ENCODE measurements at regions not wholly inside any gene's neighbourhood (a gene's known extent, or its start where the extent isn't known, plus 50 kb on each side); places are given as distances from the start of the nearest gene placed in this dataset.

DNA sequence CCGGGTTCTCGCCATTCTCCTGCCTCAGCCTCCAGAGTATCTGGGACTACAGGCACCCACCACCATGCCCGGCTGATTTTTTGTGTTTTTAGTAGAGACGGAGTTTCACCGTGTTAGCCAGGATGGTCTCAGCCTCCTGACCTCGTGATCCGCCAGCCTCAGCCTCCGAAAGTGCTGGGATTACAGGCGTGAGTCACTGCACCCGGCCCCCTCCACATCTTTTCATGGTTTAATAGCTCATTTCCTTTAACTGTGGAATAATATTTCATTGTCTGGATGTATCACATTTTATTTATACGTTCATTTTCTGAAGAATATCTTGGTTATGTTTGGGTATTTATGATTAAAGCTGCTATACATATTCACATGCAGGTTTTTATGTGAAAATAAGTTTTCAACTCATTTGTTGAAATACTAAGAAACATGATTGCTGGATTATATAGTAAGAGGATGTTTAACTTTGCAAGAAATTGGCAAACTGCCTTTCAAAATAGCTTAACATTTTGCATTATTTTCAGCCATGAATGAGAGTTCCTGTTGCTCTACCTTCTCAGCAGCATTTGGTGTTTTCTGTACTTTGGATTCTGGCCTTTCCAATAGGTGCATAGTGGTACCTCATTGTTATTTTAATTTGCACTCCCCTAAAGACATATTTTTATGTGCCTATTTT is 591.9 kb downstream of the TECRL start:
- no peaks in the 10 kb centered on the region for H3K27me3 ChIP-seq
- H3K9me3 ChIP-seq: no peaks in the 10 kb centered on the region
- H3K4me1 ChIP-seq: no peaks in the 10 kb centered on the region
- H3K4me3 ChIP-seq: no peak overlapping the region
- DNase-seq: no peak
- TF ChIP-seq, protein P1, sequence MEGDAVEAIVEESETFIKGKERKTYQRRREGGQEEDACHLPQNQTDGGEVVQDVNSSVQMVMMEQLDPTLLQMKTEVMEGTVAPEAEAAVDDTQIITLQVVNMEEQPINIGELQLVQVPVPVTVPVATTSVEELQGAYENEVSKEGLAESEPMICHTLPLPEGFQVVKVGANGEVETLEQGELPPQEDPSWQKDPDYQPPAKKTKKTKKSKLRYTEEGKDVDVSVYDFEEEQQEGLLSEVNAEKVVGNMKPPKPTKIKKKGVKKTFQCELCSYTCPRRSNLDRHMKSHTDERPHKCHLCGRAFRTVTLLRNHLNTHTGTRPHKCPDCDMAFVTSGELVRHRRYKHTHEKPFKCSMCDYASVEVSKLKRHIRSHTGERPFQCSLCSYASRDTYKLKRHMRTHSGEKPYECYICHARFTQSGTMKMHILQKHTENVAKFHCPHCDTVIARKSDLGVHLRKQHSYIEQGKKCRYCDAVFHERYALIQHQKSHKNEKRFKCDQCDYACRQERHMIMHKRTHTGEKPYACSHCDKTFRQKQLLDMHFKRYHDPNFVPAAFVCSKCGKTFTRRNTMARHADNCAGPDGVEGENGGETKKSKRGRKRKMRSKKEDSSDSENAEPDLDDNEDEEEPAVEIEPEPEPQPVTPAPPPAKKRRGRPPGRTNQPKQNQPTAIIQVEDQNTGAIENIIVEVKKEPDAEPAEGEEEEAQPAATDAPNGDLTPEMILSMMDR (IDR thresholded peaks at IDR 0.05): no peak
- no peak for TF ChIP-seq POLR2A (IDR thresholded peaks at IDR 0.05)
- no peak overlapping the region for H3K27ac ChIP-seq
- no peaks in the 10 kb centered on the region for H3K36me3 ChIP-seq
- intact Hi-C loops (cut with DNase I; ENCODE audit: low total_unique reads): no loop called here

DNA sequence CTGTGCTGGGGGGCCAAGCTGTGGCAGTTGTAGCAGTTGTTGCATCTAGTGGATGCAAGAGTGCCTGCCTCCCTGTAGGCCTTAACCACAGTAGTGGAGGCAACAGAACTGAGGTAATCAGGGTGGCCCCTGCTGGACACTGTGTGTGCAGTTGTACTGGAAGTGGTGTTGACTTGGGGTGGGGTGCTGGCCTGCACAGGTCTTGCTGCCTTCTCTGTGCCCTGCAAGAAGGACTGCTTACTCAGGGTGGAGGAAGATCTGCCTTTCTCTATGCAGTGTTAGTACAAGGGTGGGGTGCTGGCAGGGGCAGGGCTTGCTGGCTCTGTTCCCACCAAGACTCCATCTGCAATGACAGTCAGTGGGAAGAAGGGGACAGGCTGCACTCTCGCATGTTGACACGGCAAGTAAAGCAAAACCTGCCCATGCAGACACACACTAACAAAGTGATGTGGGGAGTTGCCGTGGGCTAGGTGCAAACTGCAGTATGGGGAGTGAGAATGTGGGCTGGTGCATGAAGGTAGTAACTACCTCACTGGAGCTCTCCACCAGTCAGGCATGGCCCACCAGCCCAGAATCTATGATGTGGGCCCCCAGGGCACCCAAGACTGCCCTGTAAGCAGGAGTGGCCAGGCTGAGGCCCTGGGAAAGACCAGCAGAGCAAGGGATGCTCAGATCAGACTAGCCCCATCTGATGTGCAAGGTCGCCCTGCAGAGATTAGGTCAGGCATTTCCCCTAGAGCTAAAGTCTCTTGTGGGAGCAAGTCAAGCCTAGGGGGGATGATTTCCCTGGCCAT is 594.9 kb downstream of the TECRL start:
- intact Hi-C loops (cut with DNase I; ENCODE audit: low total_unique reads): no loop called here
- H3K9me3 ChIP-seq: no peaks in the 10 kb centered on the region
- no peaks in the 10 kb centered on the region for H3K4me1 ChIP-seq
- no peaks in the 10 kb centered on the region for H3K27me3 ChIP-seq
- DNase-seq: no peak
- H3K27ac ChIP-seq: no peak overlapping the region
- H3K4me3 ChIP-seq: no peak overlapping the region
- TF ChIP-seq, protein P1 (IDR thresholded peaks at IDR 0.05): no peak
- no peak for TF ChIP-seq POLR2A (IDR thresholded peaks at IDR 0.05)
- no peaks in the 10 kb centered on the region for H3K36me3 ChIP-seq

DNA sequence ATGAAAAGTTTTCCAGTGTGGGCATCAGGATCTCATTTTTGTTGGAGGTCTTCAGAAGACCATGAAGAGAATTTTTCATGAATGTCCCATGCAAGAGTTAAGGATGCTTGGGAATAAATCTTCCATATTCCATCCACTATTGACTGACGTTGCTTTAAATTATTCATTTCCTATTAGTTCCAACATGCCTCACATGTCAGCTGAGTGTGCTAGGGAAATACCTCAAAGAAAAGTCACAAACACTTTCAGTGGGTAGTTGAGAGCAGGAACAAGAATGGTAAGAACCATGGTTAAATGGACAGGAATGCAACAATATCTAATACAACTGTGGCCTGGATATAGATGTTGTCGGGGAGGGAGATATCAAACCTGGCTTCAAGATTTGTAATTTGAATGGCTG is 610.1 kb downstream of the TECRL start:
- H3K4me1 ChIP-seq: no peaks in the 10 kb centered on the region
- TF ChIP-seq, protein P1 (IDR thresholded peaks at IDR 0.05): no peak
- no peak for TF ChIP-seq POLR2A (IDR thresholded peaks at IDR 0.05)
- intact Hi-C loops (cut with DNase I; ENCODE audit: low total_unique reads): no loop called here

GRCh38 chr4:63795301-63795700 is 613.9 kb downstream of the TECRL start:
- TF ChIP-seq, protein P1 (IDR thresholded peaks at IDR 0.05): no peak
- TF ChIP-seq POLR2A (IDR thresholded peaks at IDR 0.05): no peak
- peaks cover 0 to 3% of the 10 kb centered on the region in 2 donors for H3K36me3 ChIP-seq
- DNase-seq: no peak
- intact Hi-C loops (cut with DNase I; ENCODE audit: low total_unique reads): no loop called here
- H3K27me3 ChIP-seq: no peaks in the 10 kb centered on the region
- no peak overlapping the region for H3K27ac ChIP-seq
- no peaks in the 10 kb centered on the region for H3K4me1 ChIP-seq
- no peaks in the 10 kb centered on the region for H3K9me3 ChIP-seq
- no peak overlapping the region for H3K4me3 ChIP-seq

More for the DNA sequence above, 610.1 kb downstream of the TECRL start:
- no peak for DNase-seq
- no peaks in the 10 kb centered on the region for H3K27me3 ChIP-seq
- H3K36me3 ChIP-seq: no peaks in the 10 kb centered on the region
- H3K27ac ChIP-seq: no peak overlapping the region
- no peaks in the 10 kb centered on the region for H3K9me3 ChIP-seq
- no peak overlapping the region for H3K4me3 ChIP-seq

- H3K9me3 ChIP-seq: no peaks in the 10 kb centered on the region
- peaks cover 0 to 3% of the 10 kb centered on the region in 2 donors for H3K36me3 ChIP-seq
- H3K27ac ChIP-seq: no peak overlapping the region
- intact Hi-C loops (cut with DNase I; ENCODE audit: low total_unique reads): no loop called here
- no peak for DNase-seq
- no peaks in the 10 kb centered on the region for H3K27me3 ChIP-seq
- no peaks in the 10 kb centered on the region for H3K4me1 ChIP-seq
- TF ChIP-seq, protein P1 (IDR thresholded peaks at IDR 0.05): no peak
- no peak for TF ChIP-seq POLR2A (IDR thresholded peaks at IDR 0.05)
- no peak overlapping the region for H3K4me3 ChIP-seq
Observed at GRCh38 chr4:63790377-63790776, 618.9 kb downstream of the TECRL start.

All from uterus (tissue), 3 donors.